Smooth muscle cell (in vitro differentiated cells): ENCODE measurements at regions not wholly inside any gene's neighbourhood (a gene's known extent, or its start where the extent isn't known, plus 50 kb on each side); places are given as distances from the start of the nearest gene placed in this dataset.

Experiments
- DNase-seq: peaks from one replicate; lab custom pipeline; 2025; ENCODE audit not compliant: unreplicated experiment; lab: John Stamatoyannopoulos, UW
- H2AFZ ChIP-seq: fragments of 200-600 bp; sonication (generic); 2 replicates; pipeline ENCODE4 v1.6.0; 2016; ENCODE audit warnings: antibody characterized with exemption, low read depth, mild to moderate bottlenecking
- H3F3A ChIP-seq: fragments of 200-600 bp; sonication (generic); 2 replicates; pipeline ENCODE4 v1.6.0; 2017; ENCODE audit warnings: antibody characterized with exemption, low read depth
- H3K27ac ChIP-seq: fragments of 200-600 bp; sonication (generic); 2 replicates; pipeline ENCODE4 v1.5.1; 2016; ENCODE audit warnings: low read depth, mild to moderate bottlenecking
- H3K27me3 ChIP-seq: fragments of 200-600 bp; sonication (generic); 2 replicates; pipeline ENCODE4 v1.6.1; 2016; ENCODE audit warnings: low read depth, mild to moderate bottlenecking
- H3K36me3 ChIP-seq: fragments of 200-600 bp; sonication (generic); 2 replicates; pipeline ENCODE4 v1.5.1; 2016; ENCODE audit warnings: low read depth
- H3K4me1 ChIP-seq: fragments of 200-600 bp; sonication (generic); 2 replicates; pipeline ENCODE4 v1.5.1; 2016; ENCODE audit warnings: low read depth
- H3K4me2 ChIP-seq: fragments of 200-600 bp; sonication (generic); 2 replicates; pipeline ENCODE4 v1.6.0; 2016; ENCODE audit warnings: mild to moderate bottlenecking
- H3K4me3 ChIP-seq: fragments of 200-600 bp; sonication (generic); 2 replicates; pipeline ENCODE4 v1.5.1; 2016; ENCODE audit warnings: mild to moderate bottlenecking
- H3K79me2 ChIP-seq: fragments of 200-600 bp; sonication (generic); 2 replicates; pipeline ENCODE4 v1.6.0; 2016; ENCODE audit warnings: low read depth, mild to moderate bottlenecking
- H3K9ac ChIP-seq: fragments of 200-600 bp; sonication (generic); 2 replicates; pipeline ENCODE4 v1.6.0; 2016; ENCODE audit warnings: low read depth
- H3K9me3 ChIP-seq: fragments of 200-600 bp; sonication (generic); replicated peaks from 2 replicates; pipeline ENCODE4 v1.5.1; 2016; ENCODE audit warnings: low read depth
- H4K20me1 ChIP-seq: fragments of 200-600 bp; sonication (generic); 2 replicates; pipeline ENCODE4 v1.6.0; 2016; ENCODE audit warnings: low read depth
- CTCF ChIP-seq: fragments of 200-600 bp; sonication (generic); IDR thresholded peaks from 2 replicates; pipeline ENCODE4 v1.5.1; 2017; ENCODE audit warnings: borderline replicate concordance, mild to moderate bottlenecking, antibody characterized with exemption; ENCODE audit not compliant: insufficient read depth, poor library complexity, severe bottlenecking
- WGBS: methylation state at CpG from one replicate; pipeline ENCODE4 v1.1.7; 2016; ENCODE audit warnings: low lambda C conversion rate; 5-methylcytosine and 5-hydroxymethylcytosine counted together

- Histone ChIP-seq H3K27me3 (no peaks in the 10 kb centered on the region), H3K9me3 (no peaks in the 10 kb centered on the region), H2AFZ (no peak overlapping the region), H3K4me3 (no peak overlapping the region), H3K9ac (no peak overlapping the region), H4K20me1 (no peaks in the 10 kb centered on the region), H3K27ac (no peak overlapping the region), H3K36me3 (no peaks in the 10 kb centered on the region), H3K79me2 (no peaks in the 10 kb centered on the region), H3K4me2 (no peak overlapping the region), H3K4me1 (no peaks in the 10 kb centered on the region), H3F3A (no peaks in the 10 kb centered on the region)
- no peak for DNase-seq
- TF ChIP-seq CTCF, result no peak
- 98% methylated on average over 23 of the region's 34 CpGs for WGBS
These were observed 357.2 kb upstream of the RGPD4 start for GRCh38 chr2:107469437-107469995.

GRCh38 chr2:107473150-107473549, 353.5 kb upstream of the RGPD4 start:
- no peak overlapping the region for H2AFZ ChIP-seq
- no peaks in the 10 kb centered on the region for H3K79me2 ChIP-seq
- H3K9me3 ChIP-seq, result peaks cover 10% of the 10 kb centered on the region
- H3K27me3 ChIP-seq, result no peaks in the 10 kb centered on the region
- no peaks in the 10 kb centered on the region for H3K4me1 ChIP-seq
- no peak overlapping the region for H3K27ac ChIP-seq
- no peaks in the 10 kb centered on the region for H3K36me3 ChIP-seq
- DNase-seq, result no peak
- no peaks in the 10 kb centered on the region for H3F3A ChIP-seq
- no peak overlapping the region for H3K9ac ChIP-seq
- no peaks in the 10 kb centered on the region for H4K20me1 ChIP-seq
- H3K4me2 ChIP-seq, result no peak overlapping the region
- no peak overlapping the region for H3K4me3 ChIP-seq
- no peak for TF ChIP-seq CTCF

GRCh38 chr2:107475859-107476258, 350.8 kb upstream of the RGPD4 start:
- no peak overlapping the region for H2AFZ ChIP-seq
- TF ChIP-seq CTCF, result no peak
- H3K27ac ChIP-seq, result no peak overlapping the region
- peaks cover 10% of the 10 kb centered on the region for H3K9me3 ChIP-seq
- no peaks in the 10 kb centered on the region for H3K27me3 ChIP-seq
- 100% methylated on average over 2 of the region's 2 CpGs for WGBS
- no peak overlapping the region for H3K4me3 ChIP-seq
- H3F3A ChIP-seq, result no peaks in the 10 kb centered on the region
- H3K9ac ChIP-seq, result no peak overlapping the region
- H4K20me1 ChIP-seq, result no peaks in the 10 kb centered on the region
- no peaks in the 10 kb centered on the region for H3K4me1 ChIP-seq
- H3K79me2 ChIP-seq, result no peaks in the 10 kb centered on the region
- H3K4me2 ChIP-seq, result no peak overlapping the region
- no peaks in the 10 kb centered on the region for H3K36me3 ChIP-seq
- DNase-seq, result no peak

- no peak for DNase-seq
- no peaks in the 10 kb centered on the region for H3F3A ChIP-seq
These were observed 324.2 kb upstream of the RGPD4 start for GRCh38 chr2:107502539-107502938.

More at GRCh38 chr2:107502539-107502938, 324.2 kb upstream of the RGPD4 start:
- no peaks in the 10 kb centered on the region for H4K20me1 ChIP-seq
- peaks cover 18% of the 10 kb centered on the region for H3K4me1 ChIP-seq
- no peak overlapping the region for H3K4me2 ChIP-seq
- no peak overlapping the region for H3K9ac ChIP-seq
- H3K27me3 ChIP-seq, result no peaks in the 10 kb centered on the region
- H3K9me3 ChIP-seq, result no peaks in the 10 kb centered on the region
- no peak for TF ChIP-seq CTCF
- no peaks in the 10 kb centered on the region for H3K79me2 ChIP-seq
- H3K27ac ChIP-seq, result no peak overlapping the region
- H2AFZ ChIP-seq, result peak overlapping the region; percentile 39
- H3K36me3 ChIP-seq, result no peaks in the 10 kb centered on the region
- H3K4me3 ChIP-seq, result no peak overlapping the region
